BJ (cell line): ENCODE measurements at regions not wholly inside any gene's neighbourhood (a gene's known extent, or its start where the extent isn't known, plus 50 kb on each side); places are given as distances from the start of the nearest gene placed in this dataset.

Source experiments
- CTCF ChIA-PET: fragments of 350-600 bp; formaldehyde crosslinking; extraction: SDS; loops from one replicate; lab custom pipeline; 2021; ENCODE audit warnings: antibody characterized with exemption, inconsistent platforms; lab: Yijun Ruan, JAX
- POLR2A ChIA-PET: fragments of 300-600 bp; sonication (Branson Sonifier 250); formaldehyde crosslinking; extraction: SDS; loops from one replicate; lab custom pipeline; 2021; ENCODE audit warnings: antibody characterized with exemption; lab: Charles Lee
- DNase-seq: peaks from one replicate; pipeline ENCODE4 v3.0.0-alpha.2; 2011; ENCODE audit warnings: low read depth
- H3K27me3 ChIP-seq: 2 replicates; pipeline ENCODE4 v1.6.0; 2011; ENCODE audit warnings: low read length; ENCODE audit not compliant: control insufficient read depth, insufficient read depth
- H3K36me3 ChIP-seq: 2 replicates; pipeline ENCODE4 v1.5.1; 2011; ENCODE audit warnings: low read length; ENCODE audit not compliant: control insufficient read depth, insufficient read depth
- H3K4me3 ChIP-seq: 2 replicates; pipeline ENCODE4 v1.5.1; 2011; ENCODE audit warnings: low read depth, mild to moderate bottlenecking, control low read depth, low read length
- CTCF ChIP-seq: IDR thresholded peaks from 2 replicates; pipeline ENCODE4 v1.5.1; 2011; ENCODE audit warnings: low read depth, mild to moderate bottlenecking, control low read depth, inconsistent platforms, low read length, moderate library complexity; ENCODE audit not compliant: insufficient read depth

GRCh38 chr5:61275841-61276240 lies 56.2 kb upstream of the ZSWIM6 start:
- DNase-seq: no peak
- Histone ChIP-seq H3K27me3 (no peaks in the 10 kb centered on the region), H3K4me3 (no peak overlapping the region), H3K36me3 (no peaks in the 10 kb centered on the region)
- ChIA-PET CTCF (interaction anchor here (0.6 kb wide), 1 partner anchor 1034 kb away, joined by 3 read pairs; no protein-coding TSS in a partner anchor), POLR2A (no interaction called here)
- no peak for TF ChIP-seq CTCF

- no peaks in the 10 kb centered on the region for H3K27me3 ChIP-seq
- DNase-seq: no peak
- CTCF ChIA-PET: interaction anchor here (0.6 to 1.1 kb wide), 4 partner anchors 11 to 362 kb away, joined by 3 read pairs; no protein-coding TSS in a partner anchor
- no peaks in the 10 kb centered on the region for H3K36me3 ChIP-seq
- no peak overlapping the region for H3K4me3 ChIP-seq
- POLR2A ChIA-PET: no interaction called here
- peak; percentile 39 for TF ChIP-seq CTCF
Measured at GRCh38 chr5:61277190-61277589, 54.9 kb upstream of the ZSWIM6 start.

GRCh38 chr5:61277781-61278180 lies 54.3 kb upstream of the ZSWIM6 start:
- ChIA-PET POLR2A (no interaction called here), CTCF (interaction anchor here (0.6 to 1.8 kb wide), 6 partner anchors 10 to 363 kb away, joined by 3 read pairs; no protein-coding TSS in a partner anchor)
- no peak overlapping the region for H3K4me3 ChIP-seq
- no peak for TF ChIP-seq CTCF
- H3K27me3 ChIP-seq: no peaks in the 10 kb centered on the region
- H3K36me3 ChIP-seq: no peaks in the 10 kb centered on the region
- DNase-seq: no peak

GRCh38 chr5:61279725-61280124 lies 52.3 kb upstream of the ZSWIM6 start:
- no peaks in the 10 kb centered on the region for H3K27me3 ChIP-seq
- DNase-seq: no peak
- no peaks in the 10 kb centered on the region for H3K36me3 ChIP-seq
- no peak overlapping the region for H3K4me3 ChIP-seq
- TF ChIP-seq CTCF: no peak
- ChIA-PET POLR2A (no interaction called here), CTCF (interaction anchor here (1.3 to 1.8 kb wide), 2 partner anchors 18 to 20 kb away, joined by 3 to 8 read pairs; no protein-coding TSS in a partner anchor)

- Histone ChIP-seq H3K27me3 (no peaks in the 10 kb centered on the region), H3K36me3 (no peaks in the 10 kb centered on the region), H3K4me3 (no peak overlapping the region)
- DNase-seq: no peak
- ChIA-PET POLR2A (no interaction called here), CTCF (interaction anchor here (1.3 to 1.8 kb wide), 2 partner anchors 18 to 20 kb away, joined by 3 to 8 read pairs; no protein-coding TSS in a partner anchor)
- no peak for TF ChIP-seq CTCF
Measured at GRCh38 chr5:61280205-61280604, 51.9 kb upstream of the ZSWIM6 start.
